Caco-2 (cell line): ENCODE measurements at regions not wholly inside any gene's neighbourhood (a gene's known extent, or its start where the extent isn't known, plus 50 kb on each side); places are given as distances from the start of the nearest gene placed in this dataset.
"Not testable (repeated sequence)": the region's sequence is repeated elsewhere in the genome, so short reads cannot be mapped to it uniquely, and the experiment has no call there.

ENCODE experiments used
- BruUV-seq: library from RNA; stranded (reverse); fragments of 400-500 nt; replicated peaks from 2 replicates; lab custom pipeline; 2021; lab: Mats Ljungman, UMichigan
- CTCF ChIA-PET: fragments of 300-600 bp; sonication (Branson Sonifier 250); formaldehyde crosslinking; loops from one replicate; lab custom pipeline; 2022; ENCODE audit warnings: antibody characterized with exemption; lab: Charles Lee
- POLR2A ChIA-PET: fragments of 300-600 bp; sonication (Branson Sonifier 250); formaldehyde crosslinking; loops from one replicate; lab custom pipeline; 2022; ENCODE audit warnings: antibody characterized with exemption; lab: Charles Lee
- DNase-seq, 2 experiments: peaks; one replicate each; pipeline versions ENCODE4 v3.0.0 to v3.0.0-alpha.2; 2020 to 2022
- H3K27me3 ChIP-seq: replicated peaks from 2 replicates; pipeline ENCODE4 v1.6.0; 2011; ENCODE audit warnings: low read length; ENCODE audit not compliant: control insufficient read depth, insufficient read depth
- H3K36me3 ChIP-seq: 2 replicates; pipeline ENCODE4 v1.5.1; 2011; ENCODE audit warnings: low read length; ENCODE audit not compliant: control insufficient read depth, insufficient read depth
- H3K4me1 ChIP-seq: fragments of 250-450 bp; sonication (Bioruptor Pico); 2 replicates; pipeline ENCODE4 v1.5.1; 2020; ENCODE audit warnings: mild to moderate bottlenecking
- H3K4me3 ChIP-seq: 2 replicates; pipeline ENCODE4 v1.5.1; 2011; ENCODE audit warnings: low read depth, mild to moderate bottlenecking, control low read depth, low read length
- H3K9me3 ChIP-seq: fragments of 250-450 bp; sonication (Bioruptor Pico); 2 replicates; pipeline ENCODE4 v1.5.1; 2020; ENCODE audit warnings: mild to moderate bottlenecking, moderate library complexity
- H3K27ac Mint-ChIP-seq: one replicate; pipeline ENCODE4 v1.8.0; 2022; ENCODE audit warnings: mixed read lengths; ENCODE audit not compliant: unreplicated experiment
- H3K27me3 Mint-ChIP-seq: one replicate; pipeline ENCODE4 v1.8.0; 2022; ENCODE audit warnings: mixed read lengths; ENCODE audit not compliant: insufficient read depth, unreplicated experiment
- H3K36me3 Mint-ChIP-seq: one replicate; pipeline ENCODE4 v1.8.0; 2022; ENCODE audit warnings: mild to moderate bottlenecking, mixed read lengths; ENCODE audit not compliant: insufficient read depth, unreplicated experiment
- H3K4me1 Mint-ChIP-seq: one replicate; pipeline ENCODE4 v1.8.0; 2022; ENCODE audit warnings: low read depth, mixed read lengths; ENCODE audit not compliant: unreplicated experiment
- H3K4me3 Mint-ChIP-seq: one replicate; pipeline ENCODE4 v1.8.0; 2022; ENCODE audit warnings: mild to moderate bottlenecking, moderate library complexity, mixed read lengths; ENCODE audit not compliant: unreplicated experiment
- H3K9me3 Mint-ChIP-seq: one replicate; pipeline ENCODE4 v1.8.0; 2022; ENCODE audit warnings: mixed read lengths; ENCODE audit not compliant: unreplicated experiment
- intact Hi-C: fragments of 100-400 bp; cut with micrococcal nuclease; formaldehyde crosslinking; loops from one replicate; pipeline ENCODE4 v1.10.0; 2022; ENCODE audit not compliant: unreplicated experiment
- TF ChIP-seq, protein P1 (sequence below), 2 experiments: fragments of 200-600 bp in 1 of 2; IDR thresholded peaks; 1 replicate in 1 of 2; 2 replicates in 1 of 2; pipeline versions ENCODE4 v1.5.1 to v1.8.0; 2011 to 2022; ENCODE audit warnings: antibody characterized with exemption in 1 of 2, control low read depth in 1 of 2, inconsistent platforms in 1 of 2, low read depth in 1 of 2, low read length in 1 of 2, mild to moderate bottlenecking in 1 of 2, moderate library complexity in 1 of 2; ENCODE audit not compliant: insufficient read depth in 1 of 2, severe bottlenecking in 1 of 2, unreplicated experiment in 1 of 2

GRCh38 chr5:159497221-159497620, 166.9 kb upstream of the IL12B start:
- Mint-ChIP-seq H3K9me3 (no peaks in the 10 kb centered on the region), H3K27ac (no peak overlapping the region), H3K36me3 (no peaks in the 10 kb centered on the region), H3K4me1 (no peaks in the 10 kb centered on the region), H3K27me3 (peaks cover 3% of the 10 kb centered on the region), H3K4me3 (no peak overlapping the region)
- CTCF ChIA-PET, result no interaction called here
- Histone ChIP-seq H3K4me3 (no peak overlapping the region), H3K4me1 (no peaks in the 10 kb centered on the region), H3K27me3 (no peaks in the 10 kb centered on the region), H3K9me3 (no peaks in the 10 kb centered on the region), H3K36me3 (no peaks in the 10 kb centered on the region)
- POLR2A ChIA-PET, result no interaction called here
- no TSS peak for BruUV-seq
- TF ChIP-seq, protein P1, sequence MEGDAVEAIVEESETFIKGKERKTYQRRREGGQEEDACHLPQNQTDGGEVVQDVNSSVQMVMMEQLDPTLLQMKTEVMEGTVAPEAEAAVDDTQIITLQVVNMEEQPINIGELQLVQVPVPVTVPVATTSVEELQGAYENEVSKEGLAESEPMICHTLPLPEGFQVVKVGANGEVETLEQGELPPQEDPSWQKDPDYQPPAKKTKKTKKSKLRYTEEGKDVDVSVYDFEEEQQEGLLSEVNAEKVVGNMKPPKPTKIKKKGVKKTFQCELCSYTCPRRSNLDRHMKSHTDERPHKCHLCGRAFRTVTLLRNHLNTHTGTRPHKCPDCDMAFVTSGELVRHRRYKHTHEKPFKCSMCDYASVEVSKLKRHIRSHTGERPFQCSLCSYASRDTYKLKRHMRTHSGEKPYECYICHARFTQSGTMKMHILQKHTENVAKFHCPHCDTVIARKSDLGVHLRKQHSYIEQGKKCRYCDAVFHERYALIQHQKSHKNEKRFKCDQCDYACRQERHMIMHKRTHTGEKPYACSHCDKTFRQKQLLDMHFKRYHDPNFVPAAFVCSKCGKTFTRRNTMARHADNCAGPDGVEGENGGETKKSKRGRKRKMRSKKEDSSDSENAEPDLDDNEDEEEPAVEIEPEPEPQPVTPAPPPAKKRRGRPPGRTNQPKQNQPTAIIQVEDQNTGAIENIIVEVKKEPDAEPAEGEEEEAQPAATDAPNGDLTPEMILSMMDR (IDR thresholded peaks at IDR 0.05; ENCODE audit: insufficient read depth in 1 of 2, low read depth in 1 of 2, low read length in 1 of 2, severe bottlenecking in 1 of 2, unreplicated experiment in 1 of 2), result no peak
- no peak for DNase-seq
- intact Hi-C loops, result no loop called here

GRCh38 chr5:159498630-159499029, 168.3 kb upstream of the IL12B start:
- no peaks in the 10 kb centered on the region for H3K4me1 Mint-ChIP-seq
- H3K27ac Mint-ChIP-seq, result no peak overlapping the region
- Histone ChIP-seq H3K27me3 (no peaks in the 10 kb centered on the region), H3K4me1 (no peaks in the 10 kb centered on the region), H3K4me3 (no peak overlapping the region), H3K9me3 (no peaks in the 10 kb centered on the region), H3K36me3 (no peaks in the 10 kb centered on the region)
- H3K36me3 Mint-ChIP-seq, result no peaks in the 10 kb centered on the region
- H3K9me3 Mint-ChIP-seq, result no peaks in the 10 kb centered on the region
- no TSS peak for BruUV-seq
- CTCF ChIA-PET, result no interaction called here
- intact Hi-C loops, result no loop called here
- DNase-seq, result no peak
- TF ChIP-seq, protein P1 (IDR thresholded peaks at IDR 0.05; ENCODE audit: insufficient read depth in 1 of 2, low read depth in 1 of 2, low read length in 1 of 2, severe bottlenecking in 1 of 2, unreplicated experiment in 1 of 2), result no peak
- no peak overlapping the region for H3K4me3 Mint-ChIP-seq
- peaks cover 3% of the 10 kb centered on the region for H3K27me3 Mint-ChIP-seq
- POLR2A ChIA-PET, result no interaction called here

- H3K4me3 ChIP-seq, H3K36me3 ChIP-seq, H3K4me1 Mint-ChIP-seq, H3K36me3 Mint-ChIP-seq, H3K9me3 ChIP-seq, H3K27me3 ChIP-seq, H3K9me3 Mint-ChIP-seq, BruUV-seq, H3K4me3 Mint-ChIP-seq, DNase-seq, H3K27ac Mint-ChIP-seq, H3K27me3 Mint-ChIP-seq, CTCF ChIA-PET, H3K4me1 ChIP-seq, POLR2A ChIA-PET, intact Hi-C loops: not testable (repeated sequence)
These were observed 171.8 kb upstream of the IL12B start for GRCh38 chr5:159502116-159502515.

DNA sequence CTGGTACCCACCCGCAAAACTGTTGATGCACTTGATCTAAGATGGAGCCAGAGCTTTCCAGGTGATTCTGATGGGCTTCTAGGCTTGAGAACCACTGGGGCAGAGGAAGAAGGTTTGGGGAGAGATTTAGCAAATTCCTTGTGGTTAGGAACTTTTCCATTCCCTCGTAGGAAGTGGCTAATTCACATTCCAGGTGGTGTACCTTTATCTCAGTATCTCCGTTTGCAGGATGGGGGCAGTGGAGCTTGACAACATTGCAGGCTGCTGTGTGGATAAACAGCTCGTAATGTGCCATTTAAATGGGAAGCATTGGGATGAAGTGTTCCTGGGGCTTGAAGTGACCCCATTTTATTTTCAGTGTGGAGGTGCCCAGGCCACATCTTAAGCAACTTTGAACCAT, 172.9 kb upstream of the IL12B start:
- Mint-ChIP-seq H3K27me3 (no peaks in the 10 kb centered on the region), H3K27ac (no peak overlapping the region), H3K9me3 (no peaks in the 10 kb centered on the region), H3K36me3 (no peaks in the 10 kb centered on the region), H3K4me3 (no peak overlapping the region), H3K4me1 (peaks cover 6% of the 10 kb centered on the region)
- no peak overlapping the region for H3K4me3 ChIP-seq
- TF ChIP-seq, protein P1 (IDR thresholded peaks at IDR 0.05; ENCODE audit: insufficient read depth in 1 of 2, low read depth in 1 of 2, low read length in 1 of 2, severe bottlenecking in 1 of 2, unreplicated experiment in 1 of 2), result no peak
- H3K9me3 ChIP-seq, result no peaks in the 10 kb centered on the region
- no TSS peak for BruUV-seq
- no peaks in the 10 kb centered on the region for H3K27me3 ChIP-seq
- no peaks in the 10 kb centered on the region for H3K4me1 ChIP-seq
- no peaks in the 10 kb centered on the region for H3K36me3 ChIP-seq
- no peak for DNase-seq
- POLR2A ChIA-PET, result no interaction called here
- CTCF ChIA-PET, result no interaction called here
- intact Hi-C loops, result no loop called here
